Smooth muscle cell (in vitro differentiated cells): ENCODE measurements at regions not wholly inside any gene's neighbourhood (a gene's known extent, or its start where the extent isn't known, plus 50 kb on each side); places are given as distances from the start of the nearest gene placed in this dataset.

ENCODE experiments used
- DNase-seq: peaks from one replicate; lab custom pipeline; 2025; ENCODE audit not compliant: unreplicated experiment; lab: John Stamatoyannopoulos, UW
- H2AFZ ChIP-seq: fragments of 200-600 bp; sonication (generic); 2 replicates; pipeline ENCODE4 v1.6.0; 2016; ENCODE audit warnings: antibody characterized with exemption, low read depth, mild to moderate bottlenecking
- H3F3A ChIP-seq: fragments of 200-600 bp; sonication (generic); 2 replicates; pipeline ENCODE4 v1.6.0; 2017; ENCODE audit warnings: antibody characterized with exemption, low read depth
- H3K27ac ChIP-seq: fragments of 200-600 bp; sonication (generic); 2 replicates; pipeline ENCODE4 v1.5.1; 2016; ENCODE audit warnings: low read depth, mild to moderate bottlenecking
- H3K27me3 ChIP-seq: fragments of 200-600 bp; sonication (generic); 2 replicates; pipeline ENCODE4 v1.6.1; 2016; ENCODE audit warnings: low read depth, mild to moderate bottlenecking
- H3K36me3 ChIP-seq: fragments of 200-600 bp; sonication (generic); 2 replicates; pipeline ENCODE4 v1.5.1; 2016; ENCODE audit warnings: low read depth
- H3K4me1 ChIP-seq: fragments of 200-600 bp; sonication (generic); 2 replicates; pipeline ENCODE4 v1.5.1; 2016; ENCODE audit warnings: low read depth
- H3K4me2 ChIP-seq: fragments of 200-600 bp; sonication (generic); 2 replicates; pipeline ENCODE4 v1.6.0; 2016; ENCODE audit warnings: mild to moderate bottlenecking
- H3K4me3 ChIP-seq: fragments of 200-600 bp; sonication (generic); 2 replicates; pipeline ENCODE4 v1.5.1; 2016; ENCODE audit warnings: mild to moderate bottlenecking
- H3K79me2 ChIP-seq: fragments of 200-600 bp; sonication (generic); 2 replicates; pipeline ENCODE4 v1.6.0; 2016; ENCODE audit warnings: low read depth, mild to moderate bottlenecking
- H3K9ac ChIP-seq: fragments of 200-600 bp; sonication (generic); 2 replicates; pipeline ENCODE4 v1.6.0; 2016; ENCODE audit warnings: low read depth
- H3K9me3 ChIP-seq: fragments of 200-600 bp; sonication (generic); replicated peaks from 2 replicates; pipeline ENCODE4 v1.5.1; 2016; ENCODE audit warnings: low read depth
- H4K20me1 ChIP-seq: fragments of 200-600 bp; sonication (generic); 2 replicates; pipeline ENCODE4 v1.6.0; 2016; ENCODE audit warnings: low read depth
- CTCF ChIP-seq: fragments of 200-600 bp; sonication (generic); IDR thresholded peaks from 2 replicates; pipeline ENCODE4 v1.5.1; 2017; ENCODE audit warnings: borderline replicate concordance, mild to moderate bottlenecking, antibody characterized with exemption; ENCODE audit not compliant: insufficient read depth, poor library complexity, severe bottlenecking
- WGBS: methylation state at CpG from one replicate; pipeline ENCODE4 v1.1.7; 2016; ENCODE audit warnings: low lambda C conversion rate; 5-methylcytosine and 5-hydroxymethylcytosine counted together

DNA sequence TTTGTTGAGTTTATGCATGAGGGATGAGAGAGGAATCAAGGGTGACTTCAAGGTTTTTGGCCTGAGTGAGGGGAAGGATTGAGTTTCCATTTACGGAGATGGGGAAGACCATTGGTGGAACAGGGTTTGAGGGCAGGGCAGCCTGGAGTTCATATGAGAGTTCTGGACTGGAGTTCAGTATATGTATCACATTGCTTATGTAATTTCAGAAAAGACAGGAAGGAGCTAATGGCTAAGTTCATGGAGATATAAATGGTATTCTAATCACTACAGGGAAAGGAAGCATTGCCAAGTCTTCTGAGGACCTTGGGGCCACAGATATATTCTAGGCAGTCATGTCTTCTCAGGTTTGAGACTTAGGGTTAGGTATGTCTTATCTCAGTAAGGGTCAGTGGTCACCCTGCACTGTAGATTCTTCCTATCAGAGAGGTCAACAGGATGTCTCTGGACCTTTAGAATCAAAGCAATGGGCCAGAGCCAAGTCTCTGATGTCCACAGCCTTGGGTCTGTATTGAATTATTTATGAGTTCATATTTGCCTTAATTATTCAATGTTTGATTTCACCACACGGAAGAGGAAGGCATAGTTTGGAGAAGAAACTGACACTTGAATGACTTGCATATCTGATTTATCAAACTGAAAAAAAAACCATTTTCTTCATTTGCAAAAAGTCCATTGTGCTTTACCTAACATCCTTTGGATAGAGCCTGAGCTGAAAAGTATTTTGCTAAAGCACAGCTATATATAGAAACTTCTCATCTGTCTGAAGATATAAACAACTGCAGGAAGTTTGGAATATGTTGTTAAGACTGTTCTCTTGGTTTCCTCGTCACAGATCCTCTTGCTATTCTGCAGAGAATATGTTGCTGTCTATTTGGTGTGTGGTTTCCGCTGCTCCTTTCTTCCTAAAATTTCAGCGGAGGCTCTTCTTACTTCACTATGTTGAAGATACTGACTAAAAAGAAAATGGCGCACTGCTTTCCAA is 139.5 kb downstream of the PDGFRA start:
- no peak for DNase-seq
- H3F3A ChIP-seq = peaks cover 4% of the 10 kb centered on the region
- whole genome bisulfite sequencing = 70% methylated on average over 6 of the region's 6 CpGs
- peak overlapping the region; percentile 56 for H2AFZ ChIP-seq
- no peak overlapping the region for H3K9ac ChIP-seq
- H3K79me2 ChIP-seq = no peaks in the 10 kb centered on the region
- H3K27me3 ChIP-seq = no peaks in the 10 kb centered on the region
- TF ChIP-seq CTCF = no peak
- H3K4me1 ChIP-seq = peaks cover 5% of the 10 kb centered on the region
- H3K4me2 ChIP-seq = peak overlapping the region; percentile 24
- H3K4me3 ChIP-seq = no peak overlapping the region
- no peaks in the 10 kb centered on the region for H3K36me3 ChIP-seq
- H4K20me1 ChIP-seq = no peaks in the 10 kb centered on the region
- no peaks in the 10 kb centered on the region for H3K9me3 ChIP-seq
- H3K27ac ChIP-seq = peak overlapping the region; percentile 30

DNA sequence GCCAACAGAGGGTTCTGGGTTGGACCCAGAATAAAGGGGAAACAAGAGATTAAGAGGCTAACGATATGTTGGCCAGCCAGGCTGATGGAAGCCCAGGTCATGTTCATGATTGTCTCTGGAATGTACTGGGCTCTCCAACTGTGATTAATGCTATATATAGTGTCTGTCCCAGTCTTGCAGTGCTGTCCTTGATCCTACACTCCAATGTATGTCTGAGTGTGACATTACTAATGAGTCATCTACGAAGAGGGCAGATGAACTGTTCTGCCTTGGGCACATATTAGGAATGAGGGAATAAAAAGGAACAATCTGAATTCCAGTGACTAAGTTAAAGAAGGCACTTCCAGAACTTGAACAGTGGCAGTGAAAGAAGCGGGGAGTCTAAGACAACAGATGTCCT is 142.1 kb downstream of the PDGFRA start:
- no peaks in the 10 kb centered on the region for H3K9me3 ChIP-seq
- H3K4me2 ChIP-seq = peak overlapping the region; percentile 3
- peaks cover 4% of the 10 kb centered on the region for H3F3A ChIP-seq
- no peak overlapping the region for H3K4me3 ChIP-seq
- no peak overlapping the region for H2AFZ ChIP-seq
- no peak for DNase-seq
- H3K36me3 ChIP-seq = no peaks in the 10 kb centered on the region
- no peak overlapping the region for H3K27ac ChIP-seq
- TF ChIP-seq CTCF = no peak
- H3K4me1 ChIP-seq = peaks cover 5% of the 10 kb centered on the region
- H3K27me3 ChIP-seq = no peaks in the 10 kb centered on the region
- WGBS = 36% methylated on average over 3 of the region's 3 CpGs
- H3K79me2 ChIP-seq = no peaks in the 10 kb centered on the region
- H3K9ac ChIP-seq = no peak overlapping the region
- H4K20me1 ChIP-seq = no peaks in the 10 kb centered on the region

- Histone ChIP-seq H2AFZ (no peak overlapping the region), H3K4me3 (no peak overlapping the region), H3K27me3 (no peaks in the 10 kb centered on the region), H3F3A (peaks cover 4% of the 10 kb centered on the region), H3K9me3 (no peaks in the 10 kb centered on the region), H4K20me1 (no peaks in the 10 kb centered on the region), H3K79me2 (no peaks in the 10 kb centered on the region), H3K36me3 (no peaks in the 10 kb centered on the region), H3K27ac (no peak overlapping the region), H3K4me2 (no peak overlapping the region), H3K9ac (no peak overlapping the region), H3K4me1 (peaks cover 5% of the 10 kb centered on the region)
- DNase-seq = no peak
- 91% methylated on average over 2 of the region's 2 CpGs for WGBS
- no peak for TF ChIP-seq CTCF
Observed at GRCh38 chr4:54372951-54373350, 143.9 kb downstream of the PDGFRA start.
